GM12865 (cell line): ENCODE measurements at regions not wholly inside any gene's neighbourhood (a gene's known extent, or its start where the extent isn't known, plus 50 kb on each side); places are given as distances from the start of the nearest gene placed in this dataset.

Experiments
- DNase-seq: peaks from one replicate; pipeline ENCODE4 v3.0.0; 2010; ENCODE audit warnings: low read depth
- H3K4me3 ChIP-seq: 2 replicates; pipeline ENCODE4 v1.5.1; 2011; ENCODE audit warnings: mild to moderate bottlenecking, low read depth, low read length, control low read depth
- CTCF ChIP-seq: IDR thresholded peaks from 2 replicates; pipeline ENCODE4 v1.5.1; 2011; ENCODE audit warnings: low read length, control low read depth, low read depth, inconsistent platforms; ENCODE audit not compliant: insufficient read depth; ENCODE audit errors: missing control alignments

- TF ChIP-seq CTCF: no peak
- no peak overlapping the region for H3K4me3 ChIP-seq
Measured at GRCh38 chr4:116923389-116923788, 162.0 kb downstream of the TRAM1L1 start.

GRCh38 chr4:116913451-116913850 is 171.9 kb downstream of the TRAM1L1 start:
- no peak overlapping the region for H3K4me3 ChIP-seq
- TF ChIP-seq CTCF: no peak
- no peak for DNase-seq

More at GRCh38 chr4:116923389-116923788, 162.0 kb downstream of the TRAM1L1 start:
- no peak for DNase-seq

- DNase-seq: no peak
- no peak for TF ChIP-seq CTCF
- H3K4me3 ChIP-seq: no peak overlapping the region
Measured at GRCh38 chr4:116906758-116907157, 178.6 kb downstream of the TRAM1L1 start.

- DNase-seq: no peak
- no peak for TF ChIP-seq CTCF
- H3K4me3 ChIP-seq: no peak overlapping the region
Measured at GRCh38 chr4:116899561-116899960, 185.8 kb downstream of the TRAM1L1 start.

GRCh38 chr4:116885579-116885978 is 199.8 kb downstream of the TRAM1L1 start:
- H3K4me3 ChIP-seq: no peak overlapping the region
- TF ChIP-seq CTCF: no peak
- no peak for DNase-seq

- TF ChIP-seq CTCF: no peak
- DNase-seq: no peak
- H3K4me3 ChIP-seq: no peak overlapping the region
Measured at GRCh38 chr4:116882503-116882902, 202.9 kb downstream of the TRAM1L1 start.

- no peak for TF ChIP-seq CTCF
- H3K4me3 ChIP-seq: no peak overlapping the region
- DNase-seq: no peak
Measured at GRCh38 chr4:116881077-116881476, 204.3 kb downstream of the TRAM1L1 start.
